K562 (cell line): ENCODE measurements at regions not wholly inside any gene's neighbourhood (a gene's known extent, or its start where the extent isn't known, plus 50 kb on each side); places are given as distances from the start of the nearest gene placed in this dataset.

Experiments
- ATAC-seq: fragments of 200-7000 bp; cut with Tn5 transposase; 3 replicates; pipeline ENCODE4 v1.9.1; 2020; ENCODE audit warnings: moderate library complexity
- BruUV-seq: library from RNA; stranded (reverse); fragments of 400-500 nt; replicated peaks from 2 replicates; lab custom pipeline; 2021; lab: Mats Ljungman, UMichigan
- CTCF ChIA-PET: fragments of 300-600 bp; formaldehyde crosslinking; extraction: SDS; loops from one replicate; lab custom pipeline; 2021; ENCODE audit warnings: low intra/inter-chr PET ratio; lab: Yijun Ruan, JAX
- POLR2A ChIA-PET: fragments of 300-600, 350-650 bp; sonication (Branson Sonifier 250); formaldehyde crosslinking; extraction: SDS; loops from one replicate; lab custom pipeline; 2021; ENCODE audit warnings: antibody characterized with exemption, inconsistent platforms; lab: Yijun Ruan, JAX
- DNase-seq, 4 experiments: peaks; one replicate each; pipeline versions ENCODE4 v3.0.0 to v3.0.0-alpha.2; 2011 to 2018; ENCODE audit warnings: low spot score in 3 of 4, mixed read lengths in 3 of 4; ENCODE audit errors: extremely low read depth in 1 of 4
- FAIRE-seq: peaks from 2 replicates; lab custom pipeline; 2011; peaks lifted over from hg19 to GRCh38; lab: Jason Lieb, UNC
- H2AFZ ChIP-seq: 2 replicates; pipeline ENCODE4 v1.6.0; 2011; ENCODE audit warnings: low read depth, low read length, control low read depth, inconsistent platforms
- H3K27ac ChIP-seq: fragments of 200-600 bp; 3 replicates; pipeline ENCODE4 v1.8.0; 2011; ENCODE audit warnings: low read depth, mild to moderate bottlenecking, control low read depth, inconsistent platforms, low read length, moderate library complexity, mixed read lengths; ENCODE audit errors: extremely low read depth
- H3K27me3 ChIP-seq, 2 experiments: fragments of 300-600 bp in 1 of 2; 2 replicates in 1 of 2; 3 replicates in 1 of 2; pipeline versions ENCODE4 v1.6.0 to v1.8.0; 2011; ENCODE audit warnings: inconsistent platforms in 2 of 2, low read length in 2 of 2, mild to moderate bottlenecking in 1 of 2, mixed read lengths in 1 of 2, moderate library complexity in 1 of 2; ENCODE audit not compliant: control insufficient read depth in 2 of 2, insufficient read depth in 2 of 2
- H3K36me3 ChIP-seq: fragments of 300-600 bp; 3 replicates; pipeline ENCODE4 v1.8.0; 2011; ENCODE audit warnings: mild to moderate bottlenecking, low read length, inconsistent platforms; ENCODE audit not compliant: control insufficient read depth, insufficient read depth
- H3K4me1 ChIP-seq, 2 experiments: fragments of 200-600 bp in 1 of 2; replicated peaks in 1 of 2; 2 replicates in 1 of 2; 3 replicates in 1 of 2; pipeline versions ENCODE4 v1.5.1 to v1.8.0; 2011; ENCODE audit warnings: inconsistent platforms in 2 of 2, low read length in 2 of 2, mild to moderate bottlenecking in 1 of 2, mixed read lengths in 1 of 2, moderate library complexity in 1 of 2; ENCODE audit not compliant: control insufficient read depth in 2 of 2, insufficient read depth in 2 of 2
- H3K4me2 ChIP-seq: 2 replicates; pipeline ENCODE4 v1.6.1; 2011; ENCODE audit warnings: low read length, control low read depth, inconsistent platforms, mixed read lengths; ENCODE audit not compliant: insufficient read depth
- H3K4me3 ChIP-seq: fragments of 200-600 bp; sonication (generic), shearing (Covaris generic); 2 replicates; pipeline ENCODE4 v1.5.1; 2016; ENCODE audit warnings: control low read depth, inconsistent platforms
- H3K79me2 ChIP-seq: fragments of 200-600 bp; 3 replicates; pipeline ENCODE4 v1.8.0; 2011; ENCODE audit warnings: low read length, inconsistent platforms; ENCODE audit not compliant: control insufficient read depth, insufficient read depth
- H3K9ac ChIP-seq, 2 experiments: 2 replicates each; pipeline versions ENCODE4 v1.6.0 to v1.6.1; 2011; ENCODE audit warnings: low read depth in 2 of 2, low read length in 2 of 2, control low read depth in 1 of 2, inconsistent platforms in 1 of 2, mild to moderate bottlenecking in 1 of 2, mixed read lengths in 1 of 2; ENCODE audit not compliant: insufficient read depth in 1 of 2
- H3K9me1 ChIP-seq: one replicate; pipeline ENCODE4 v1.6.0; 2011; ENCODE audit warnings: inconsistent platforms, mild to moderate bottlenecking, low read length, moderate library complexity; ENCODE audit not compliant: control insufficient read depth, insufficient read depth
- H3K9me3 ChIP-seq: replicated peaks from 2 replicates; pipeline ENCODE4 v1.5.1; 2011; ENCODE audit warnings: low read depth, low read length, inconsistent platforms; ENCODE audit not compliant: control insufficient read depth, insufficient read depth
- H4K20me1 ChIP-seq: replicated peaks from 2 replicates; pipeline ENCODE4 v1.6.1; 2011; ENCODE audit warnings: low read length, inconsistent platforms, mixed read lengths; ENCODE audit not compliant: control insufficient read depth, insufficient read depth
- ATF7 ChIP-seq: fragments of 450-650 bp; IDR thresholded peaks from 2 replicates; pipeline ENCODE4 v1.7.1; 2014; ENCODE audit warnings: mild to moderate bottlenecking, moderate library complexity
- SAFB2 ChIP-seq: fragments of 200-400 bp; formaldehyde crosslinking; IDR thresholded peaks from 2 replicates; pipeline ENCODE4 v1.6.1; 2018; ENCODE audit warnings: borderline replicate concordance, low read length, low read depth, moderate library complexity; ENCODE audit not compliant: severe bottlenecking
- TCF7L2 ChIP-seq: fragments of 150-350 bp; IDR thresholded peaks from 2 replicates; pipeline ENCODE4 v1.6.1; 2016; ENCODE audit warnings: low read depth, mild to moderate bottlenecking, low read length, moderate library complexity
- TFAM ChIP-seq: fragments of 250-450 bp; sonication (Bioruptor Pico); conservative IDR thresholded peaks from 2 replicates; pipeline ENCODE4 v1.5.0; 2021; ENCODE audit warnings: mild to moderate bottlenecking, moderate library complexity
- U2AF2 ChIP-seq: fragments of 200-400 bp; formaldehyde crosslinking; optimal IDR thresholded peaks from 2 replicates; pipeline ENCODE3; 2017; ENCODE audit warnings: low read depth, mild to moderate bottlenecking, low read length
- WGBS: fragments of 100-300 bp; shearing (Covaris generic); methylation state at CpG from one replicate; pipeline ENCODE4 v1.1.6; 2016; ENCODE audit warnings: low coverage, mixed read lengths; ENCODE audit not compliant: insufficient coverage; ENCODE audit errors: missing lambda C conversion rate; 5-methylcytosine and 5-hydroxymethylcytosine counted together
- in situ Hi-C: fragments of 300-500 bp; cut with MboI; formaldehyde crosslinking; loops from 4 replicates; pipeline ENCODE4 v1.15.0; 2018; ENCODE audit warnings: inconsistent platforms, mixed read lengths
- intact Hi-C: fragments of 100-400 bp; cut with micrococcal nuclease; formaldehyde crosslinking; loops from 2 replicates; pipeline ENCODE4 v1.14.2; 2022
- TF ChIP-seq, protein P1 (sequence below), 2 experiments: fragments of 250-450 bp in 1 of 2; fragments of 450-650 bp in 1 of 2; sonication (Bioruptor Pico) in 1 of 2; IDR thresholded peaks; 2 replicates each; pipeline versions ENCODE4 v1.6.1 to v1.8.0; 2016 to 2021; ENCODE audit warnings: mild to moderate bottlenecking in 2 of 2, moderate library complexity in 2 of 2, missing compliant biosample characterization in 1 of 2, missing genetic modification characterization in 1 of 2

GRCh38 chr13:19070398-19070735 is 111.3 kb downstream of the TUBA3C start:
- WGBS: 24% methylated on average over 4 of the region's 6 CpGs
- H3K9me1 ChIP-seq: no peaks in the 10 kb centered on the region
- CTCF ChIA-PET: no interaction called here
- no peak overlapping the region for H3K9ac ChIP-seq
- POLR2A ChIA-PET: no interaction called here
- no peak for TF ChIP-seq TCF7L2
- no peak for TF ChIP-seq SAFB2
- TF ChIP-seq ATF7: no peak
- no peak for TF ChIP-seq TFAM (CRISPR knock-in tag)
- no peak for TF ChIP-seq U2AF2
- TF ChIP-seq, protein P1, sequence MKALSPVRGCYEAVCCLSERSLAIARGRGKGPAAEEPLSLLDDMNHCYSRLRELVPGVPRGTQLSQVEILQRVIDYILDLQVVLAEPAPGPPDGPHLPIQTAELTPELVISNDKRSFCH (CRISPR knock-in tag; IDR thresholded peaks at IDR 0.05): no peak
- TF ChIP-seq, protein P1 (tag; IDR thresholded peaks at IDR 0.05): no peak
- BruUV-seq: no TSS peak
- DNase-seq: no peak
- H3K36me3 ChIP-seq: no peaks in the 10 kb centered on the region
- no peaks in the 10 kb centered on the region for H4K20me1 ChIP-seq
- no peak overlapping the region for H3K27ac ChIP-seq
- H2AFZ ChIP-seq: no peak overlapping the region
- H3K4me2 ChIP-seq: no peak overlapping the region
- in situ Hi-C loops: no loop called here
- ATAC-seq: no peak
- no peaks in the 10 kb centered on the region for H3K4me1 ChIP-seq
- no peak for FAIRE-seq
- H3K27me3 ChIP-seq: no peaks in the 10 kb centered on the region
- intact Hi-C loops: loop anchor here (10.0 kb wide), 1 partner anchor 56 kb away; no protein-coding TSS in a partner anchor
- H3K4me3 ChIP-seq: no peak overlapping the region
- no peaks in the 10 kb centered on the region for H3K9me3 ChIP-seq
- no peaks in the 10 kb centered on the region for H3K79me2 ChIP-seq
